ENCODE measurements at regions not wholly inside any gene's neighbourhood (a gene's known extent, or its start where the extent isn't known, plus 50 kb on each side); places are given as distances from the start of the nearest gene placed in this dataset.

GRCh38 chr2:18803141-18803939 lies 214.0 kb upstream of the NT5C1B start:
- DNase-seq: no peak
- ATAC-seq: no peak
- H3K4me1 ChIP-seq: no peaks in the 10 kb centered on the region
- no peaks in the 10 kb centered on the region for H3K9me3 ChIP-seq
- in situ Hi-C loops (cut with MboI; ENCODE audit: low sequenced_read_pairs in 4 of 4) (no loop called here), intact Hi-C loops (cut with DNase I; ENCODE audit: low total_unique reads) (no loop called here)
- H3K27me3 ChIP-seq: no peaks in the 10 kb centered on the region
- H3K36me3 ChIP-seq: no peaks in the 10 kb centered on the region
- H3K27ac ChIP-seq: no peak overlapping the region
- no peak for TF ChIP-seq POLR2A (IDR thresholded peaks at IDR 0.05)
- TF ChIP-seq CTCF (IDR thresholded peaks at IDR 0.05 in 4 of 5, conservative IDR thresholded peaks at IDR 0.05 in 1 of 5): no peak
- H3K4me3 ChIP-seq: no peak overlapping the region

GRCh38 chr2:18800240-18800971 lies 211.0 kb upstream of the NT5C1B start:
- H3K27ac ChIP-seq: no peak overlapping the region
- no peaks in the 10 kb centered on the region for H3K27me3 ChIP-seq
- no peaks in the 10 kb centered on the region for H3K36me3 ChIP-seq
- intact Hi-C loops (cut with DNase I; ENCODE audit: low total_unique reads) (no loop called here), in situ Hi-C loops (cut with MboI; ENCODE audit: low sequenced_read_pairs in 4 of 4) (no loop called here)
- no peak for ATAC-seq
- TF ChIP-seq POLR2A (IDR thresholded peaks at IDR 0.05): no peak
- TF ChIP-seq CTCF (IDR thresholded peaks at IDR 0.05 in 4 of 5, conservative IDR thresholded peaks at IDR 0.05 in 1 of 5): no peak
- no peaks in the 10 kb centered on the region for H3K9me3 ChIP-seq
- DNase-seq: no peak
- H3K4me3 ChIP-seq: no peak overlapping the region
- no peaks in the 10 kb centered on the region for H3K4me1 ChIP-seq

GRCh38 chr2:18799397-18799796 lies 210.0 kb upstream of the NT5C1B start:
- Histone ChIP-seq H3K36me3 (no peaks in the 10 kb centered on the region), H3K4me3 (no peak overlapping the region), H3K9me3 (no peaks in the 10 kb centered on the region), H3K27me3 (no peaks in the 10 kb centered on the region), H3K4me1 (no peaks in the 10 kb centered on the region), H3K27ac (no peak overlapping the region)
- TF ChIP-seq CTCF (IDR thresholded peaks at IDR 0.05 in 4 of 5, conservative IDR thresholded peaks at IDR 0.05 in 1 of 5) (no peak), POLR2A (IDR thresholded peaks at IDR 0.05) (no peak)
- no peak for DNase-seq
- no peak for ATAC-seq
- intact Hi-C loops (cut with DNase I; ENCODE audit: low total_unique reads): no loop called here
- in situ Hi-C loops (cut with MboI; ENCODE audit: low sequenced_read_pairs in 4 of 4): no loop called here

- Histone ChIP-seq H3K4me1 (peaks cover 5 to 8% of the 10 kb centered on the region in 2 donors), H3K4me3 (no peak overlapping the region), H3K27ac (no peak overlapping the region), H3K9me3 (no peaks in the 10 kb centered on the region), H3K36me3 (no peaks in the 10 kb centered on the region), H3K27me3 (no peaks in the 10 kb centered on the region)
- no peak for ATAC-seq
- DNase-seq: no peak
- intact Hi-C loops (cut with DNase I; ENCODE audit: low total_unique reads): no loop called here
- in situ Hi-C loops (cut with MboI; ENCODE audit: low sequenced_read_pairs in 4 of 4): no loop called here
- TF ChIP-seq POLR2A (IDR thresholded peaks at IDR 0.05) (no peak), CTCF (IDR thresholded peaks at IDR 0.05 in 4 of 5, conservative IDR thresholded peaks at IDR 0.05 in 1 of 5) (no peak)
Measured at GRCh38 chr2:18797133-18797845, 207.9 kb upstream of the NT5C1B start.
